Activated CD8-positive, alpha-beta memory T cell treated with anti-CD3 and anti-CD28 coated beads, Interleukin-2, amount 50 U/mL, for 48 hours (primary cell): ENCODE measurements at regions not wholly inside any gene's neighbourhood (a gene's known extent, or its start where the extent isn't known, plus 50 kb on each side); places are given as distances from the start of the nearest gene placed in this dataset.

Source experiments
- DNase-seq: peaks from one replicate; pipeline ENCODE4 v3.0.0-alpha.2; 2020

DNA sequence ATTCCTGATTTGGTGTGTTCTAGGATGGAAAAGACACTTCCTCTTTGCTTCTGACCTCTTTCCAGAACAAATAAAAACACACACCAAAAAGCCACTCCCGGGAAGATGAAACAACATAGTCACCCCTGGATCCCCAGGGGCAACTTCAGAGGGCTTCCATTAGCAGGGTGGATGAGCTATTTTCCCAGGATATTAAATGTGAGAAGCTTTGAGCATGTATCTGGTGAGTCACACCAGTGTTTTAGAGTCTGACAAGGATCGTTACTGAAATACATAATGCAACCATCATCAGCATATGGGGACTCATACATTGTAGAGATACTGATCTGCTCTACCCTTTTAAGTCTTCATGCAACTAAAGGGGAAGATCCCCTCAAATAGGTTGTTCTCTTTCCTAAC, 115.5 kb upstream of the ZNF438 start:
- DNase-seq = no peak

DNA sequence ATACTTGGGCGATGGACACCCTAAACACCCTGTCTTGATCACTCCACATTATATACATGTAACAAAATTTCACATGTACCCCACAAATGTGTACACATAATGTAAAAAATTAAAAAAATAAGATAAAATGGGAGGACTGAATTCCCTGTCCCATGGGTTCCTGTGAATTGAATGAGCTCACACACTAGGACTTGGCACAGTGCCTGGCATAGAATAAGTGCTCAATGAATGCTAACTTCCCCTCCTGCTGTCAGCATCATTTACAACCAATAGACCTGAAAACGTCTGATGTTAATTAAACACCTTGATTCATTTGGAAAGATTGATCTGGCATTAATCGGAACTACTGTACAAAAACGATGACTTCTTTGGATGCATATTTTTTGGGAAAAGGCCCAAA, 117.3 kb upstream of the ZNF438 start:
- no peak for DNase-seq

DNA sequence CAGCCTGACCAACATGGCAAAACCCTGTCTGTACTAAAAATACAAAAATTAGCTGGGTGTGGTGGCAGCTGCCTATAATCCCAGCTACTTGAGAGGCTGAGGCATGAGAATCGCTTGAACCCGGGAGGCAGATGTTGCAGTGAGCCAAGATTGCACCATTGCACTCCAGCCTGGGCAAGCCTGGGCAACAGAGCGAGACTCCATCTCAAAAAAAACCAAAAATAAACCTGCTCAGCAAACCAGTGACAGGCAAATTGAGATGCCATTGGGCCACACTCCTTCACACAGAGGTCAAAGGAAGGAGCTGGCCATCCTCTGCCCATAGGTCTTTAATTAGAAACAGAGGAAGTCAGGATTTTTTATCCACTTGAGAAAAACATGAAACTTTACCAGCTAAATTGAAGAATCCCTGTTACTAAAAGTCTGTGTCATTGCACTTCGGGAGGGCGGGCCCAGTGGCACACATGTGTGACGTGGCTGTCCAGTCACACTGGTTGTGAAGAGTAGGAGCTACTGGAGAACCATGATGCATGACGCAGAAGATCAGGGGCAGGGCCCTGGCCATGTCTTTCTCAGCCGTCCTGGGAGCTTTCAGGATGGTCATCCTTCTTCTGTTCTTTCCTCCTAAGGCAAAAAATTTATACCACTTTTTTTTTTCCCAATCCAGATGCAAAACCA, 118.3 kb upstream of the ZNF438 start:
- DNase-seq = no peak

DNA sequence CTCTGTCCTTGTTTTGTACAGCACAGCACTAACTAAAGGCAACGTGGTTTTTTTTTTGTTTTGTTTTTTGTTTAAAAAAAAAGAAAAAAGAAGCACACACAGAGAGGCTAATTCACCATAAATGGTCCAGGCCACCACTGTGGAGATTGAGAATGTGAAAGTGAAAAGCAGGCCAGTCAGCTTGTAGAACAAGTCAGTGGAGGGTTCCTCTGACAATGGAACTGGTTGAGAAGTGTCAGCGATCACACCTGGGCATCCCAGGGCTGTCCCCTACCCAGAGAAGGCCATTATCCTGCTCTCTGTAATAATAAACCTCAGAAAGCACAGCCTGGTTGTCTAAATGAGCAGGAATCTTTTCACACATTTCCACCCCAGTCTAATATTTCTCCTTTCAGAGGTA, 119.6 kb upstream of the ZNF438 start:
- DNase-seq = no peak

DNA sequence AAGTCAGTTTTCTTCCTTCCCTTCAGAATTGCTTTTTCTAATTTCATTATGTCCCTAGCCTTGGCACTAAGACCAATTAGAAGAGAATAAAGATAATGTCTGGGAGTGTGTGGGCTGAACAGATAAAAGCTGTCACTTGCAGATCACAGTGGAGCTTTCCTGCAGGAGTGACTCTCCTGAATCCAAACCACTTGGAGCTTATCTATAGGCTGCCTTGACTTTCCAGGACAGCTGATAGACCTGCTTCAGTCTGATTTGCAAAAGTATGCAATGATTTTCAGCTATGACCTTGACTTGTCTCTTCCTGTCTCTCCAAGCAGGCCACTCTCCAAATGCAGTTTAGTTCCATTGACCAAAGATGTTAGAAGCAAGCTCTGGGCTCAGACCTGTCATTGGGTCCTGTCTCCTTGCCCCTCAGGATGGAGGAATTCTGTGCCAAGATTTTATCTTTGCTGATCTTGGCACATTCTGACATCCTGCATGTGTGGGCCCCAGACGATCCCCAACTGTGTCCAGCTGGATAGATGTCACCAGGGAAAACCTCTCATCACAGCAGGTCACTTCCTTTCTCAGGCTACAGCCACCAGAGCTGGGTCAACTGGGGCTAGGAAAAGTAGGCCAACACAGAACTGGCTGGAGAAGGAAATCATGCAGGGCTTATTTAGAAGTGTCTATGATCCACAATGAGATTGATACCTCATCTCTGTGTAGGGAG, 120.9 kb upstream of the ZNF438 start:
- DNase-seq = no peak

DNA sequence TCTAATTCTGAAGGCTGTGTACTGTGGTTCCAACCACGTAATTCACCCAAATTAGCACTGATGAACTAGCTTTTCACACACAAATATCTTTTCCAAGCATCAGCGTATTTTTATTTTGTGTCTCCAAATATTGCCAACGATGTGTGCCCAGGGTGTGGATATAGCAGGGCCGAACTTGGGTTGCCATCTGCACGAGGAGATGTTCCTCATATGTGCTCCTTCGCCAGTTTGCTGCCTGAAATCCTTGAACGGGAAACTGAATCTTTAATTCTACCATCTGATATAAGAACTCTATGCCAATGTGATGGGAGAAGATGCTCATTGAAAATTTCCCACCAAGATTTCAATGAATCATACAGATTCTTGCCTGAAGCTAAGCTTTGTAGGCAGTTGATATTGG, 121.5 kb upstream of the ZNF438 start:
- no peak for DNase-seq

DNA sequence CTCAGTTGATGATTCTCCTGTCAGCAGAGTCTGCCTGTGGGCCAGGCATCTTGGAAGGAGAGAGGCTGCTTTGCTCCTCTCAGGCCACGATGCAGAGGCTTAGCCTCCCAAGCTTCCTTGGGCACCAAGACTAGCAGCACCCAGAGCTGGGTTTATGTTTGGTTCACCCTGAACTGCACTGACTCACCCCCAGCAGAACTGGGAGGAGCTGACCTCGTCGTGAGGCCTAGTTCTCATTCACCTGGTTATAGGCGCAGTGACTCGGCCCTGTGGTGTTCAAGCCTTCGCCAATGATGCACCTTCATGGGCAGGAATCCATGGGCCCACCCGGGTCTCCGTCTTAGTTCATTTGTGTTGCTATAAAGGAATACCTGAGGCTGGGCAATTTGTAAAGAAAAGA, 122.0 kb upstream of the ZNF438 start:
- DNase-seq = no peak

DNA sequence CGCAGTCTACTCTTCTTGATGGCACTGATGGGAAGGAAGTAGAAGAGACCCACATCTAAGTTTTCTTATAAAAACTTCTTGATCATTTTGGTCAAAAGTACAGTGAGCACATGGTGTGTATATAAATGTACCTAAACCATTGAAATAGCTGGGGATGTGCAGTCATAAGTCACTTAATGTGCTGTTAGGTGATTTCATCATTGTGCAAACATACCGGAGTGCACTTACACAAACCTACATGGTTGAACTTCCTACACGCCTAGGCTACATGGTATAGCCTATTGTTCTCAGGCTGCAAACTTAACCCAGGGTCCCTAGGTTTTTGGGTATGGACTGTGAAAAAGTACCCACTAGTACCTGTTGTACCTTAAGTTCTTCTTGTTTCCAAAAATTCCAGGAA, 123.3 kb upstream of the ZNF438 start:
- no peak for DNase-seq

DNA sequence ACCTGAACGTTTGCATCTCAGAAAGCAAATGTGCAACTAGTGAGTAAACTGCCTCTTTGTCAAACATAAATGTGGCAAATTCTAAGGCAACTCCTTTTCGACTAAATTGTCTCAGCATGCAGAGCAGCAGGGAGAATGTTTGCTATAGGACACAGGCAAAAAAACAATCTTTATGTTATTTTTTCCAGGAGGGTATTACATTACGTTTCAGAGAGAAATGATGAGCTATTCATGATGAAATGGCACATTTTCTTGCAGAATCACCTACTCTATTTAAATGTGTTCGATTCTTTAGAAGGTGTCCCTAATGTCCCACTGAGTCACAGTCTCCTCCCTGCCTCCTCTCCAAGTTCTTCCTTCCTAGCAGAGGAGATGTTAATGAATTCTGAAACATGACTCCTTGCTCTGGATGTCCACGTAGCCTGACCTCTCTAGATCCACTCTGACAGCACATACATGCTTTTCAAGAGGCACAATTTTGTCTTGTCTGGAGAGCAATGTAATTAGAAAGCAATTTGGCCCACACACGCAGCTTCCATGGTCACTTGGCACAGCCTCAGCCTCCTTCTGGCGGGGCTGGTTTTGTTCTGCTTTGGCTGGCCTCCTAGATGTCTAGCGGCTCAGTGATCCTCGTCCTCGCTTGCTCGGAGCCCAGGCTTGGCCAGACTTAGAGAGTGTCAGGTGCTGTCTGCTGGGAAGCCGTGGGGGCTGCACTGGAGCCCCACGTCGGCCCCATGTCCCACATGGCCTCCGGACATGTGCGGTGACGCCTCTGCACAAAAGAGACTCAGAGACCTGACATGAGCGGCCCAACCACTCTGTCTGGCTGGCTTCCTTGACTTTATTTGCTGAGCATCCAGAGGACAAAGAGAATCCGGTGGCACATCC, 125.7 kb upstream of the ZNF438 start:
- no peak for DNase-seq

DNA sequence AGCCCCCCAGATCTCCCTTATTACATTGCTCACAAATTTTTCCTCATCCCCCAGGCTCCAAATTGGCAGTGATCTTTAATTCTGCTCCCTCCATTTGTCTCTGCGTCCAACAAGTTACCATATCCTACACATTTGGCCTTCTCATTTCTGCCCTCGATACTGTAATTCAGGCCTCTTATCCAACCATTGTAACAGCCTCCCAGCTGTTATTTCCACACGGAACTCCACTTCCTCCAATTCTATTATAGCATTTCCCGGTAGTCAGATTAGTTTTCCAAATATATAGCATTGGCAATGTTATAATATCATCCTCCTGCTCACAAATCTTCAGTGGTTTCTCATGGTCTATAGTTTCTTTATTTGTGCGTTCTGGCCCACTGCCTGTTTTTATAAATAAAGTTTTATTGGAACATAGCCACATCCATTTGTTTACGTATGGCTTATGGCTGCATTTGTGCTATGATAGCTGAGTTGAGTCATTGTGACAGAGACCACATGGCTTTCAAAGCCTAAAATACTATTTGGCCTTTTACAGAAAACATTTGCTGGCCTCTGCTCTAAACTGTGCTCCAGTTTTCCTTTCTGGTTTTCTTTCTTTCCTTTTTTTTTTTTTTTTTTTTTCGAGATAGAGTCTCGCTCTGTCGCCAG, 126.5 kb upstream of the ZNF438 start:
- DNase-seq = no peak

DNA sequence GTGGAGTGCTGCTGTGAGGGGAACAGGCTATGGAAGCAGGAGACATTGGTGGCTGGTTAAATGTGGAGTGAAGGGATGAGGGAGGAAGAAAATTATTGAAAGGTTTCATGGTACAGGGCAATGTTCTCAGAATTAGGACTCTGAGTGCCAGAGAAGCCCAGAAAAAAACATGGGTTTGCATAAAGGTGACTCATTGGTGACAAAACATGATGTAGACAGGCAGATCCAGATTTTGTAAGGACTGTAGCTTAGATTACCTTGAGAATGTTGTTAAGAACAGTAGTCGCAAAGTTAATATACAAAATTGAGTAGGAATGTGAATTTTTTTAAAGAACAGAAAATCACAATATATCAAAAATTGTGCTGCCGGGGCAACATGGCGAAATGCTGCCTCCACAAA, 134.9 kb upstream of the ZNF438 start:
- DNase-seq = no peak

DNA sequence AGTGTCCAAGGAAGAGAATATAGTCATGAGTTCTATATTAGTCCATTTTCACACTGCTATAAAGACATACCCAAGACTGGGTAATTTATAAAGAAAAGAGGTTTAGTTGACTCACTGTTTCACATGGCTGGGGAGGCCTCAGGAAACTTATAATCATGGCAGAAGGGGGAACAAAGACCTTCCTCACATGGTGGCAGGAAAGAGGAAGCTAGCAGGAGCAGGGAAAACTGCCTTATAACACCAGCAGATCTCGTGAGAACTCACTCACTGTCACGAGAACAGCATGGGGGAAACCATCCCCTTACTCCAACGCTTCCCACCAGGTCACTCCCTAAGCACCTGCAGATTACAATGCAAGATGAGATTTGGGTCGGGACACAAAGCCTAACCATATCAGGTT, 139.0 kb upstream of the ZNF438 start:
- no peak for DNase-seq

DNA sequence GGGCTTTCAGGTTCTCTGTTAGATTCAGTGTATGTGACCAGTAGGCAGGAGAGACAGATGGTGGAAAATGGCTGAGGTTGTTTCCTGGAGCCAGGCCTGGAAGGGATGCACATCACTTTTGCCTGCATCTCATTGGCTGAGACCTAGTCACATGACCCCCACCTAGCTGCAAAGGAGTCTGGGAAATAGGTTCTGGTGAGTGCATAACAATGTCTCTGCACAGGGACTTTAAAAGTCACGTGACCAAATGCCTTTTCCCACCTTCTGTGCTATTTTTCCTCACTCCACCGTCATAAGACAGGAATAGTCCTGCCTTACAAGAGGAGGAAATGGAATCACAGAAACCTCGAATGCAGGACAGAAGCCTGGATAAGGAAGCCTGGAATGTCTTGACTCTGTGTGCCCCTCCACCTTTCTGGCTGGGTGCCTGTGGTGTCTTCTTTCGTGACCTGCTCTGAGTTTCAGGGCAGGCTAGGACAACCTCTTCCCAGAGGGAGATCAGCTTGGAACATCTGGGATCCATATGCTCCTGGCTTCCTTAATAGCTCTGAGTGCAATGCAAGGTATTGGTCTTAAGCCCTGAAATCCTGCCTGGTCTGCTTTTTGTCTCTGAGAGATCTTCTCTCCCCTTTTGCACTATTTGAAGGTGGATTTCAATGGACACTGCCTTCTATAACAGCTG, 139.9 kb upstream of the ZNF438 start:
- DNase-seq = no peak

DNA sequence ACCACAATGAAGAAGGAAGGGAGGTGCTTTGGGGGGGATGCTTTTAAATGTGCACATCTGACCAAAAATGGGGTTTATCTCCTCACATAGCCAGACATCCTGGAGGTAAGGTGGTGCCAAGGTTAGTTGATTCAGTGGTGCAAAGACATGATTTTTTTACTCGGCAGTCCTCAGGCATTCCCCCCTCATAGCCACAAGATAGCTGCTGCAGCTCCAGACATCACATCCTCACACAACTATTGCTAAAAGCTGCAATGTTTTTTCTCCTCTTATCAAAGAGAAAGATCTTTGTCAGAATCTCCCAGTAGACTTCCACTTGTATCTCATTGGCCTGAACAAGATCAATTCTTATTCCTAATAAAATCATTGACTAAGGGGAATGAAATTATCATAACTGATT, 141.3 kb upstream of the ZNF438 start:
- DNase-seq = no peak

DNA sequence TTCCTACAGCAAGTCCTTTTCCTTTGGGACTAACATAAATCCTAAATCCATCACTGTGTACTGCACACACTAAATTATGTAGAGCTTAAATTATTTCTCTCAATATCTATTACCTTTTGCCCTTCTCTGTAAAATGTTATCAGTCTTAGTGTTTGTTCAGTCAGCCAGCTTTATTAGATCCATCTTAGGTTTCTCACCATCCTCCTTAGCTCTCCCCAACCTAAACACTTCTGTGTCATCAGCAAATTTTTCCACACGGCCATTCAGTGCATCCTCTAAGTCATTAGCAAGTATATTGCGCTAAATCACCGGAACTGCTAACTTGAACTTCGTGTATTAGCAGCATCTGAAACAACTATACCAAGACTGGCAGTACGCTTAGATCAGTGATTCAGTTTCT, 142.1 kb upstream of the ZNF438 start:
- no peak for DNase-seq

DNA sequence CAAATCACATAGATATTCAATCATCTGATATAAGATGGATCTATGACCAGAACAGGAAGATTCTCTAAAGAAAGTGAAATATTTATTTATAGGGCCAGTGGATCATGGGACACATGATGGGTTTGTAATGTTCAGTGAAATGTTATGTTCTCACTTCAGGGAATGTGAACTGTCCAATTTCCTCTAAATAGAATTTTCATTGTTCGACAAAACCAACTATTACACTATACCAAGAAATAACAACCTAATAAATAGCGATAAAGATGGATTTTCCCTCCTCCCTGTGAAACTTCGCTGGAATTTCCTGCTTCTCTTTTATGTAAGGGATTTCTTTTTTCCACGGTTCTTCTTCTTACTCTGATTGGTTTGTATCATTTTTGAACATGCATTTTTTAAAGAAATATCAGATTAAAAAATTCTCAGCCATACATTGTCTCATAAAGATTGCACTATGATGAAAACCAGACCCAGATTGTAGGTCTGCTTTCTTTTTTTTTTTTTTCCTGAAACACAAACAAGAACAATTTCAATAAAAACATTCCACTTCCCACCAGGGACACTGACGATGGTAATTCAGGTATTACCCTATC, 139.8 kb upstream of the ZEB1 start:
- DNase-seq = no peak

DNA sequence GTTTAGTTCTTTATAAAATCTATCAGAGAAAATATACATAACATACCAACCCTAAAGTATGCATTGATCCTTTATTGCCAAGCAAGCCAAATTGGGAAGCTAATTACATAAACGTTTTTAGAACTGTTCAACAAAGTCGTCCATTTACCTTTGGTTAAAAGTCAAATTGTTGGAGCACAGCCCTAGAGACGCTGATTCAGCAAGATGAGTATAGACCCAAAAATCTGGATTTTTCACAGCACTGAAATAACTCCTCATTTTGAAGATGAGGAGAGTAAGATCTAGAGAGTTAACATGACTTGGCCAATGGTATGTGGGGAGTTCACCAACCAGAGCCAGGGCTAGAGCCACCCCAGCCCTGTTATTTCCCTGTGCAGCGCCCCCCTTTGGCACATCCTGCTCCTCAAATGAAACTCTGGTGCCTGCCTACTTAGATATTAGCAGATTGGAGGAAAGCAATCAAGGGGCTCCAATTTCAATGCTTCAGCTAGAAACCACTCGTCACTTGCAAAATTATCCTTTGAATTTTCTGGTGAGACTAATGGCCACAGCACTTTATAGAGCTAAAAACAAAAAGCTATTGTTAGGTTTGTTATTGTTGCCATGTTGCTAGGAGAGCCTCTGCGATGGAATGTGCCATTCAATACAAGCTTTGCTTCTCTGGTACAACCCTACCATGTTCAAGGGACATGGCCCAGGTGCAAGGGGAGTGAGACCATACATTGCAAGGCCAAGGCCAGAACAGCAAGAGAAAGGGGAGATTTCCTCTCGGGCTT, 132.6 kb upstream of the ZEB1 start:
- no peak for DNase-seq

DNA sequence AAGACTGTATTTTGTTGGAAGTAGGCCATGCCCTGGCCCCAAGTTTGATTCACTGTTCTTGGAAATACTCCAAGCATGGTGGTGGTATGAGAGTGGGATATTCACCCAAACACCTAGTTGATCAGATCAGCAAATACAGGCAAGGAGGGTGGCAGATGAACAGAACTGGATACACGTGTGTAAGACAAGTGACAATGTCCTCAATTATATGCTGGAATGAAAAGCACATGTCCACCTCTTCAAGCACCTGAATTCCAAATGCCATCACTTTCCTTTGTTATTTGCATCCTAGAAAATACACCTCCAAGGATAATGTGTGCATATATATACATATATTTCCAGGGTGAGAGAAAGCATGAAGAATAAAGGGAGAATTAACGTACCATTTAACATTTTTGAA, 131.8 kb upstream of the ZEB1 start:
- no peak for DNase-seq

DNA sequence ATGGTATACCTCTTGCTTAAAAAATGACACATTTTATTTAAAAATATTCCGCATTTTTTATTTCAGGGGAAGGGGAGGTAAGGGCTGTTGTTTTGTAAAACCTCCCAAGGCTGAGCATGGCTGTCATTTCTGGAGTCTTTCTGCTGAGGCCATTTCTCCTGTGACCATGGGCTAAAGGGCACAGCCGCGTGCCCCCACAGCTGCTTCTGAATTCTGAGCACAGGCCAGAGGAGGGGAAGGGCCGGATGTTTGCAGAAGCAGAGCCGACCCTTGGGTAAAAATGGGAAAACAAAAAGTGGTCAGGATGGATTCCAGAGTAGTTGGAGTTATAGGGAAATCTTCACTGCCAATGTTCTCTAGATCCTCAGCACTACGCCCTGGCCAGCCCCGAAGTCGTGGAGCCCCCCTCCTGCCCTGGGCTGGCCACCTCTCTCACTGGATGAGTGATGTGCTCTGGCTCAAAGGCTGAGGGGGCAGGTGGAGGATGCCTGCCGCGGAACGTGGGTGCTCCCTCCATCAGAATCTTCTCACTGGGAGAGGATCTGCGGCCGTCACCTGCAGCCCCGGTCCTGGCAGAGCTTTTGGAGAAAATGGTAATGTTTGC, 131.3 kb upstream of the ZEB1 start:
- DNase-seq = no peak

DNA sequence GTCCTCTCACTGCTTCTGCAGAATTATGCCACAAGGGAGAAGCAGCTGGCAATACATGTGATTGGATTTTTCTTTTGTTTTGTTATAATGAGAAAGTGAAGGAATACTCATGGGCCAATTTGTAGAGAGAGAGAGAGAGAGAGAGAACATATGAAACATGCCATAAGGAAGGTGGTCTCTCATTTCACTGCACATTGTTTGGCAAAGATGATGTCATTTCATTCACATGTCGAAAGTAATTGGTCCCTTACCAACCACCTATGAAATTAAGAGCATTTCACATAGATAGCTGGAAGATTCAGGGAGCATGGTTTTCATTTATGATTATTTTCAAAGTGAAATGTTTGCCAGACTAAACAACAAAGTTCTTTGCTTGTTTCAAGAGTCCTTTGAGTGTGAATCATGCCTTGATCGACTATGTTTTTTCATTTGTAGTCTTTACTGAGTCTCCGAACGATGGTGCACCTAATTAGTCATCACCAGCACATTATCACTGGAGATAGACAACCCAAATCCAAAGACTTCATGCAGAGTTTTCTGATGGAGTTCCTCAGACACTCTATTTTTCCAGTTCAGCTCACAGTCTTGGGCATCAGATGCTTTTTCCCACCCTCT, 130.1 kb upstream of the ZEB1 start:
- no peak for DNase-seq

DNA sequence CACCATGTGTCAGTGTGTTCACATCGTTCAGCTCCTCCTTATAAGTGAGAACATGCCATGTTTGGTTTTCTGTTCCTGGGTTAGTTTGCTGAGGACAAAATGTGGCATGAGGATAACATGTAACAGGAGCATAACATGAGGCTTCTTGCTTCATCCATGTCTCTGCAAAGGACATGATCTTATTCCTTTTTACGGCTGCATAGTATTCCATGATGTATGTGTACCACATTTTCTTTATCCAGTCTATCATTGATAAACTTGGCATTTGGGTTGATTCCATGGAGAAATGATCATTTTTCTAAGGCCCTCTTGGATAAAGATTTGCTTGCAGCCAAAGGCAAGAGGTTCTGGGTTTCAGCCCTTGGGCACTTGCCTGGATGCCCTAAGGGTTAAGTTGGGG, 128.5 kb upstream of the ZEB1 start:
- no peak for DNase-seq
